Fibroblast of lung (primary cell): ENCODE measurements at regions not wholly inside any gene's neighbourhood (a gene's known extent, or its start where the extent isn't known, plus 50 kb on each side); places are given as distances from the start of the nearest gene placed in this dataset.

Experiments
- DNase-seq, 2 donors: peaks; one replicate each; pipeline versions ENCODE4 v3.0.0 to v3.0.0-alpha.2; 2010; ENCODE audit warnings: low read depth in 2 of 2
- H2AFZ ChIP-seq: 2 replicates; pipeline ENCODE4 v1.5.1; 2012; ENCODE audit warnings: low read length, control low read depth, inconsistent platforms
- H3K27ac ChIP-seq: 2 replicates; pipeline ENCODE4 v1.5.1; 2011; ENCODE audit warnings: low read length, control low read depth; ENCODE audit not compliant: insufficient read depth
- H3K27me3 ChIP-seq: 2 replicates; pipeline ENCODE4 v1.5.1; 2011; ENCODE audit warnings: mild to moderate bottlenecking, low read length; ENCODE audit not compliant: control insufficient read depth, insufficient read depth
- H3K36me3 ChIP-seq: 2 replicates; pipeline ENCODE4 v1.5.1; 2011; ENCODE audit warnings: low read length; ENCODE audit not compliant: control insufficient read depth, insufficient read depth
- H3K4me1 ChIP-seq: 2 replicates; pipeline ENCODE4 v1.5.1; 2011; ENCODE audit warnings: low read length; ENCODE audit not compliant: control insufficient read depth, insufficient read depth; ENCODE audit errors: extremely low read depth
- H3K4me2 ChIP-seq: 2 replicates; pipeline ENCODE4 v1.5.1; 2011; ENCODE audit warnings: low read length, control low read depth; ENCODE audit not compliant: insufficient read depth; ENCODE audit errors: extremely low read depth
- H3K4me3 ChIP-seq, 4 experiments: fragments of 200-600 bp in 1 of 4; sonication (generic) in 1 of 4; replicated peaks in 1 of 4; 2 replicates each; pipeline ENCODE4 v1.5.1; 2011 to 2016; ENCODE audit warnings: low read length in 4 of 4, low read depth in 3 of 4, mild to moderate bottlenecking in 3 of 4, control low read depth in 2 of 4, inconsistent platforms in 1 of 4, mixed read lengths in 1 of 4; ENCODE audit not compliant: insufficient read depth in 1 of 4; ENCODE audit errors: control extremely low read depth in 1 of 4
- H3K79me2 ChIP-seq: 2 replicates; pipeline ENCODE4 v1.5.1; 2012; ENCODE audit warnings: mild to moderate bottlenecking, low read length, inconsistent platforms; ENCODE audit not compliant: control insufficient read depth, insufficient read depth
- H3K9ac ChIP-seq: 2 replicates; pipeline ENCODE4 v1.5.1; 2011; ENCODE audit warnings: mild to moderate bottlenecking, low read length, control low read depth; ENCODE audit not compliant: insufficient read depth
- H3K9me3 ChIP-seq: 2 replicates; pipeline ENCODE4 v1.5.1; 2012; ENCODE audit warnings: low read depth, low read length; ENCODE audit not compliant: control insufficient read depth, insufficient read depth
- H4K20me1 ChIP-seq: 2 replicates; pipeline ENCODE4 v1.5.1; 2011; ENCODE audit warnings: low read length; ENCODE audit not compliant: control insufficient read depth, insufficient read depth; ENCODE audit errors: extremely low read depth
- EZH2 ChIP-seq: IDR thresholded peaks from 2 replicates; pipeline ENCODE4 v1.5.1; 2012; ENCODE audit warnings: low read length, control low read depth, mild to moderate bottlenecking; ENCODE audit errors: missing control alignments
- TF ChIP-seq, protein P1 (sequence below), 2 donors: IDR thresholded peaks in 1 of 2; conservative IDR thresholded peaks in 1 of 2; 1 replicate in 1 of 2; 2 replicates in 1 of 2; pipeline ENCODE4 v1.5.1; 2011 to 2012; ENCODE audit warnings: low read length in 2 of 2, control low read depth in 1 of 2, inconsistent platforms in 1 of 2, low read depth in 1 of 2, mild to moderate bottlenecking in 1 of 2

- Histone ChIP-seq H3K27me3 (no peaks in the 10 kb centered on the region), H3K4me3 (no peak overlapping the region), H2AFZ (no peak overlapping the region), H3K9me3 (no peaks in the 10 kb centered on the region), H3K4me2 (no peak overlapping the region), H3K4me1 (no peaks in the 10 kb centered on the region), H3K36me3 (no peaks in the 10 kb centered on the region), H3K27ac (no peak overlapping the region), H3K9ac (no peak overlapping the region), H4K20me1 (no peaks in the 10 kb centered on the region), H3K79me2 (no peaks in the 10 kb centered on the region)
- no peak for DNase-seq
- TF ChIP-seq, protein P1, sequence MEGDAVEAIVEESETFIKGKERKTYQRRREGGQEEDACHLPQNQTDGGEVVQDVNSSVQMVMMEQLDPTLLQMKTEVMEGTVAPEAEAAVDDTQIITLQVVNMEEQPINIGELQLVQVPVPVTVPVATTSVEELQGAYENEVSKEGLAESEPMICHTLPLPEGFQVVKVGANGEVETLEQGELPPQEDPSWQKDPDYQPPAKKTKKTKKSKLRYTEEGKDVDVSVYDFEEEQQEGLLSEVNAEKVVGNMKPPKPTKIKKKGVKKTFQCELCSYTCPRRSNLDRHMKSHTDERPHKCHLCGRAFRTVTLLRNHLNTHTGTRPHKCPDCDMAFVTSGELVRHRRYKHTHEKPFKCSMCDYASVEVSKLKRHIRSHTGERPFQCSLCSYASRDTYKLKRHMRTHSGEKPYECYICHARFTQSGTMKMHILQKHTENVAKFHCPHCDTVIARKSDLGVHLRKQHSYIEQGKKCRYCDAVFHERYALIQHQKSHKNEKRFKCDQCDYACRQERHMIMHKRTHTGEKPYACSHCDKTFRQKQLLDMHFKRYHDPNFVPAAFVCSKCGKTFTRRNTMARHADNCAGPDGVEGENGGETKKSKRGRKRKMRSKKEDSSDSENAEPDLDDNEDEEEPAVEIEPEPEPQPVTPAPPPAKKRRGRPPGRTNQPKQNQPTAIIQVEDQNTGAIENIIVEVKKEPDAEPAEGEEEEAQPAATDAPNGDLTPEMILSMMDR (conservative IDR thresholded peaks at IDR 0.05 in 1 of 2, IDR thresholded peaks at IDR 0.05 in 1 of 2; ENCODE audit: low read depth in 1 of 2, low read length in 2 of 2): no peak
These were observed 158.0 kb upstream of the KLF4 start for GRCh38 chr9:107647611-107648010.

DNA sequence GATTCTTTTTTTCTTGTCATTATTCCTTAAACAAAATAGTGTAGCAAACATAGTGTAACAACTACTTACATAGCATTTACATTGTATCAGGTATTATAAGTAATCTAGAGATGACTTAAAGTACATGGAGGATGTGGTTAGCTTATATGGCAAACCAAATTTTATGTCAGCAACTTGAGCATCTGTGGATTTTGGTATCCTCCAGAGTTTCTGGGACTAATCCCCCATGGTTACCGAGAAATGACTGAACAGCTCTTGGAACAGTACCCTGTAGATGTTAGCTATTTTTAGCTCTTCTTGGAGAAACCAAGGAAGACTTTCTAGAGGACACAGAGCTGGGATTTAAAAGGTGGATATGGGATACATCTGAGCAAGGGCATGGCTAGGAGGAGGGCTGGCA is 157.6 kb upstream of the KLF4 start:
- Histone ChIP-seq H3K27me3 (no peaks in the 10 kb centered on the region), H3K4me1 (no peaks in the 10 kb centered on the region), H3K4me2 (no peak overlapping the region), H4K20me1 (no peaks in the 10 kb centered on the region), H3K9ac (no peak overlapping the region), H3K4me3 (no peak overlapping the region), H3K27ac (no peak overlapping the region), H3K36me3 (no peaks in the 10 kb centered on the region), H3K9me3 (no peaks in the 10 kb centered on the region), H2AFZ (no peak overlapping the region), H3K79me2 (no peaks in the 10 kb centered on the region)
- DNase-seq: no peak
- TF ChIP-seq, protein P1 (conservative IDR thresholded peaks at IDR 0.05 in 1 of 2, IDR thresholded peaks at IDR 0.05 in 1 of 2; ENCODE audit: low read depth in 1 of 2, low read length in 2 of 2): no peak
- TF ChIP-seq EZH2: no peak

DNA sequence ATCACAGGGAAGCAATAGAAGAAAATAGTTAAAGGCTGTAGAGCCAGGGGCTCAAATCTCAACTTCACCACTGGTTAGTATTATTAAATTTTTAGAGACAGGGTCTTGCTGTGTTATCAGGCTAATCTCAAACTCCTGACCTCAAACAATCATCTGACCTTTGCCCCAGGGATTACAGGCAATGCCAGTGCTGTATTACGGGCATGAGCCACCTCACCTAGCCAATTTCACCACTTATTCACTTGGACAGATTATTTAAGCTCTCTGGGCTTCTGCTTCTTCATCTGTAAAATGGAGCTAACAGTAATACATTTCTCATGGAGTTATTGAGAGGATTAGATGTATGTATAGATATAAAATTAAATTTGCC is 155.9 kb upstream of the KLF4 start:
- no peak overlapping the region for H3K4me3 ChIP-seq
- H3K4me1 ChIP-seq: no peaks in the 10 kb centered on the region
- no peaks in the 10 kb centered on the region for H4K20me1 ChIP-seq
- TF ChIP-seq, protein P1 (conservative IDR thresholded peaks at IDR 0.05 in 1 of 2, IDR thresholded peaks at IDR 0.05 in 1 of 2; ENCODE audit: low read depth in 1 of 2, low read length in 2 of 2): no peak
- TF ChIP-seq EZH2: no peak
- no peak overlapping the region for H3K4me2 ChIP-seq
- no peaks in the 10 kb centered on the region for H3K79me2 ChIP-seq
- H3K27me3 ChIP-seq: no peaks in the 10 kb centered on the region
- H3K36me3 ChIP-seq: no peaks in the 10 kb centered on the region
- H3K27ac ChIP-seq: no peak overlapping the region
- H3K9ac ChIP-seq: no peak overlapping the region
- no peak overlapping the region for H2AFZ ChIP-seq
- no peak for DNase-seq
- no peaks in the 10 kb centered on the region for H3K9me3 ChIP-seq
